ENCODE measurements at regions not wholly inside any gene's neighbourhood (a gene's known extent, or its start where the extent isn't known, plus 50 kb on each side); places are given as distances from the start of the nearest gene placed in this dataset.

DNA sequence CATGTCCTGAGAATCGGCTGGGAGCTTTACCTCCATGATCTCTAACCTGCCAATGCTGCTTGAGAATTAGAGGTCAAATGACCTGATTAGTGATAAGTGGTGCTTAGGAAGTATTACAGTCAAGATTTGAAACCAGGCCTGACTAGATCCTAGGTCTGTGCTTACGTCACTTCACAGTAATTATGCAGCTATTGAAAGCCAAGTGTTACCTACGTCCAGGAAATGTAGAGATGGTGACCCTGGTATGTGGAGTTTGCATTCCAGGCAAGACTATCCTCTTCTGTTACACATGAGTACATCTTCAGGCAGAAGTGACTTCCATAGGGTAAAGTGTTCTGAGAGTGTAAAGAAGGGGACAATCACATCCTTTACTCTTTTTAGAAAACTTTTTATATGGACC lies 530.4 kb upstream of the TENM4 start:
- TF ChIP-seq, protein P1, sequence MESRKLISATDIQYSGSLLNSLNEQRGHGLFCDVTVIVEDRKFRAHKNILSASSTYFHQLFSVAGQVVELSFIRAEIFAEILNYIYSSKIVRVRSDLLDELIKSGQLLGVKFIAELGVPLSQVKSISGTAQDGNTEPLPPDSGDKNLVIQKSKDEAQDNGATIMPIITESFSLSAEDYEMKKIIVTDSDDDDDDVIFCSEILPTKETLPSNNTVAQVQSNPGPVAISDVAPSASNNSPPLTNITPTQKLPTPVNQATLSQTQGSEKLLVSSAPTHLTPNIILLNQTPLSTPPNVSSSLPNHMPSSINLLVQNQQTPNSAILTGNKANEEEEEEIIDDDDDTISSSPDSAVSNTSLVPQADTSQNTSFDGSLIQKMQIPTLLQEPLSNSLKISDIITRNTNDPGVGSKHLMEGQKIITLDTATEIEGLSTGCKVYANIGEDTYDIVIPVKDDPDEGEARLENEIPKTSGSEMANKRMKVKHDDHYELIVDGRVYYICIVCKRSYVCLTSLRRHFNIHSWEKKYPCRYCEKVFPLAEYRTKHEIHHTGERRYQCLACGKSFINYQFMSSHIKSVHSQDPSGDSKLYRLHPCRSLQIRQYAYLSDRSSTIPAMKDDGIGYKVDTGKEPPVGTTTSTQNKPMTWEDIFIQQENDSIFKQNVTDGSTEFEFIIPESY (IDR thresholded peaks at IDR 0.05): no peak
- TF ChIP-seq, protein P2, sequence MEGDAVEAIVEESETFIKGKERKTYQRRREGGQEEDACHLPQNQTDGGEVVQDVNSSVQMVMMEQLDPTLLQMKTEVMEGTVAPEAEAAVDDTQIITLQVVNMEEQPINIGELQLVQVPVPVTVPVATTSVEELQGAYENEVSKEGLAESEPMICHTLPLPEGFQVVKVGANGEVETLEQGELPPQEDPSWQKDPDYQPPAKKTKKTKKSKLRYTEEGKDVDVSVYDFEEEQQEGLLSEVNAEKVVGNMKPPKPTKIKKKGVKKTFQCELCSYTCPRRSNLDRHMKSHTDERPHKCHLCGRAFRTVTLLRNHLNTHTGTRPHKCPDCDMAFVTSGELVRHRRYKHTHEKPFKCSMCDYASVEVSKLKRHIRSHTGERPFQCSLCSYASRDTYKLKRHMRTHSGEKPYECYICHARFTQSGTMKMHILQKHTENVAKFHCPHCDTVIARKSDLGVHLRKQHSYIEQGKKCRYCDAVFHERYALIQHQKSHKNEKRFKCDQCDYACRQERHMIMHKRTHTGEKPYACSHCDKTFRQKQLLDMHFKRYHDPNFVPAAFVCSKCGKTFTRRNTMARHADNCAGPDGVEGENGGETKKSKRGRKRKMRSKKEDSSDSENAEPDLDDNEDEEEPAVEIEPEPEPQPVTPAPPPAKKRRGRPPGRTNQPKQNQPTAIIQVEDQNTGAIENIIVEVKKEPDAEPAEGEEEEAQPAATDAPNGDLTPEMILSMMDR (IDR thresholded peaks at IDR 0.05; ENCODE audit: low read depth, low read length, missing input control): no peak
- TF ChIP-seq RAD21 (IDR thresholded peaks at IDR 0.05) (no peak), YY1 (IDR thresholded peaks at IDR 0.05) (no peak), NR2F2 (IDR thresholded peaks at IDR 0.05) (no peak), JUND (IDR thresholded peaks at IDR 0.05) (no peak), HNF4A (conservative IDR thresholded peaks at IDR 0.05) (no peak)
- TF ChIP-seq, protein P3, sequence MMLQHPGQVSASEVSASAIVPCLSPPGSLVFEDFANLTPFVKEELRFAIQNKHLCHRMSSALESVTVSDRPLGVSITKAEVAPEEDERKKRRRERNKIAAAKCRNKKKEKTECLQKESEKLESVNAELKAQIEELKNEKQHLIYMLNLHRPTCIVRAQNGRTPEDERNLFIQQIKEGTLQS (IDR thresholded peaks at IDR 0.05): no peak
- Histone ChIP-seq H3K36me3 (ENCODE audit: control insufficient read depth in 4 of 4, insufficient read depth in 3 of 4, low read depth in 1 of 4, low read length in 3 of 4) (no peaks in the 10 kb centered on the region), H3K9ac (ENCODE audit: low read depth in 1 of 2, low read length in 2 of 2) (no peak overlapping the region), H3K4me3 (ENCODE audit: low read depth in 1 of 3, low read length in 3 of 3) (no peak overlapping the region), H3K9me3 (ENCODE audit: control insufficient read depth in 4 of 4, low read length in 3 of 4) (no peaks in the 10 kb centered on the region), H3K27ac (ENCODE audit: low read depth in 1 of 2, low read length in 2 of 2) (no peak overlapping the region), H3K27me3 (ENCODE audit: control insufficient read depth in 4 of 4, insufficient read depth in 4 of 4, low read length in 3 of 4) (peaks cover 0 to 2% (median 0%) of the 10 kb centered on the region in 4 donors), H3K4me1 (ENCODE audit: control insufficient read depth in 4 of 4, insufficient read depth in 4 of 4, low read length in 3 of 4) (no peaks in the 10 kb centered on the region)
- DNase-seq (ENCODE audit: low spot score): no peak
- 38% methylated on average over 3 of the region's 3 CpGs for WGBS

DNA sequence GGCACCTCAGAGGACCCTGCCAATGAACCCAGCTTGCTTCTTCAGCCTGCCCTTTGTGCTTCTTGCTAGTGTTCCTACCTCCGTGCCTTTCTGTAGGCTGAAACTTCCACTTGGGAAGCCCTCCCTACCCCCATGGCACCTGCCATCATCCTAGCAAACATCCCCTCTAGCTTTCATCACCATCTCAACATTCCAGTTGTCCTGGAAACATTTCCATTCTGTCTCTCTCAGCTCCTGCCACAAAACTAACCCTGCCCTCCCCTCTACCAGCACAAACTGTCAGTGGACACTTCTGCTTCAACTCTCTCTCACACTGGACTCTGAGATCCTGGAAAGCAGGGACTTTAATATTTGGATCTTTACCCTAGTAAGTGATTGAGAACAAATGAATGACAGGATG lies 525.8 kb upstream of the TENM4 start:
- H3K27ac ChIP-seq (ENCODE audit: low read depth in 1 of 2, low read length in 2 of 2): no peak overlapping the region
- no peak overlapping the region for H3K9ac ChIP-seq (ENCODE audit: low read depth in 1 of 2, low read length in 2 of 2)
- no peak for TF ChIP-seq SP1 (IDR thresholded peaks at IDR 0.05)
- no peak for TF ChIP-seq RAD21 (IDR thresholded peaks at IDR 0.05)
- no peak for TF ChIP-seq YY1 (IDR thresholded peaks at IDR 0.05)
- TF ChIP-seq, protein P4, sequence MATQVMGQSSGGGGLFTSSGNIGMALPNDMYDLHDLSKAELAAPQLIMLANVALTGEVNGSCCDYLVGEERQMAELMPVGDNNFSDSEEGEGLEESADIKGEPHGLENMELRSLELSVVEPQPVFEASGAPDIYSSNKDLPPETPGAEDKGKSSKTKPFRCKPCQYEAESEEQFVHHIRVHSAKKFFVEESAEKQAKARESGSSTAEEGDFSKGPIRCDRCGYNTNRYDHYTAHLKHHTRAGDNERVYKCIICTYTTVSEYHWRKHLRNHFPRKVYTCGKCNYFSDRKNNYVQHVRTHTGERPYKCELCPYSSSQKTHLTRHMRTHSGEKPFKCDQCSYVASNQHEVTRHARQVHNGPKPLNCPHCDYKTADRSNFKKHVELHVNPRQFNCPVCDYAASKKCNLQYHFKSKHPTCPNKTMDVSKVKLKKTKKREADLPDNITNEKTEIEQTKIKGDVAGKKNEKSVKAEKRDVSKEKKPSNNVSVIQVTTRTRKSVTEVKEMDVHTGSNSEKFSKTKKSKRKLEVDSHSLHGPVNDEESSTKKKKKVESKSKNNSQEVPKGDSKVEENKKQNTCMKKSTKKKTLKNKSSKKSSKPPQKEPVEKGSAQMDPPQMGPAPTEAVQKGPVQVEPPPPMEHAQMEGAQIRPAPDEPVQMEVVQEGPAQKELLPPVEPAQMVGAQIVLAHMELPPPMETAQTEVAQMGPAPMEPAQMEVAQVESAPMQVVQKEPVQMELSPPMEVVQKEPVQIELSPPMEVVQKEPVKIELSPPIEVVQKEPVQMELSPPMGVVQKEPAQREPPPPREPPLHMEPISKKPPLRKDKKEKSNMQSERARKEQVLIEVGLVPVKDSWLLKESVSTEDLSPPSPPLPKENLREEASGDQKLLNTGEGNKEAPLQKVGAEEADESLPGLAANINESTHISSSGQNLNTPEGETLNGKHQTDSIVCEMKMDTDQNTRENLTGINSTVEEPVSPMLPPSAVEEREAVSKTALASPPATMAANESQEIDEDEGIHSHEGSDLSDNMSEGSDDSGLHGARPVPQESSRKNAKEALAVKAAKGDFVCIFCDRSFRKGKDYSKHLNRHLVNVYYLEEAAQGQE (IDR thresholded peaks at IDR 0.05): no peak
- no peak for TF ChIP-seq FOXA2 (IDR thresholded peaks at IDR 0.05)
- TF ChIP-seq, protein P3 (IDR thresholded peaks at IDR 0.05): no peak
- no peak for TF ChIP-seq GABPA (IDR thresholded peaks at IDR 0.05 in 1 of 2, conservative IDR thresholded peaks at IDR 0.05 in 1 of 2)
- no peak for TF ChIP-seq FOXA1 (IDR thresholded peaks at IDR 0.05)
- TF ChIP-seq, protein P2 (IDR thresholded peaks at IDR 0.05; ENCODE audit: low read depth, low read length, missing input control): no peak
- TF ChIP-seq, protein P5, sequence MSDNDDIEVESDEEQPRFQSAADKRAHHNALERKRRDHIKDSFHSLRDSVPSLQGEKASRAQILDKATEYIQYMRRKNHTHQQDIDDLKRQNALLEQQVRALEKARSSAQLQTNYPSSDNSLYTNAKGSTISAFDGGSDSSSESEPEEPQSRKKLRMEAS (IDR thresholded peaks at IDR 0.05): no peak
- TF ChIP-seq, protein P1 (IDR thresholded peaks at IDR 0.05): no peak
- no peak for TF ChIP-seq NR2F2 (IDR thresholded peaks at IDR 0.05)
- no peak for TF ChIP-seq HNF4G (IDR thresholded peaks at IDR 0.05)
- no peak for TF ChIP-seq HNF4A (conservative IDR thresholded peaks at IDR 0.05)
- no peak for TF ChIP-seq RXRA (IDR thresholded peaks at IDR 0.05)
- TF ChIP-seq EGR1 (IDR thresholded peaks at IDR 0.05; ENCODE audit: low read depth in 2 of 2): no peak
- TF ChIP-seq JUND (IDR thresholded peaks at IDR 0.05): no peak
- TF ChIP-seq TAF1 (conservative IDR thresholded peaks at IDR 0.05): no peak
- H3K4me3 ChIP-seq (ENCODE audit: low read depth in 1 of 3, low read length in 3 of 3): no peak overlapping the region
- H3K27me3 ChIP-seq (ENCODE audit: control insufficient read depth in 4 of 4, insufficient read depth in 4 of 4, low read length in 3 of 4): peaks cover 0 to 4% (median 0%) of the 10 kb centered on the region in 4 donors
- H3K36me3 ChIP-seq (ENCODE audit: control insufficient read depth in 4 of 4, insufficient read depth in 3 of 4, low read depth in 1 of 4, low read length in 3 of 4): no peaks in the 10 kb centered on the region
- 49% methylated on average over 1 of the region's 1 CpG for WGBS
- H3K4me1 ChIP-seq (ENCODE audit: control insufficient read depth in 4 of 4, insufficient read depth in 4 of 4, low read length in 3 of 4): no peaks in the 10 kb centered on the region
- no peaks in the 10 kb centered on the region for H3K9me3 ChIP-seq (ENCODE audit: control insufficient read depth in 4 of 4, low read length in 3 of 4)
- no peak for DNase-seq (ENCODE audit: low spot score)

Data from liver (tissue), 8 donors.